SIG-M5 (cell line): ENCODE measurements at regions not wholly inside any gene's neighbourhood (a gene's known extent, or its start where the extent isn't known, plus 50 kb on each side); places are given as distances from the start of the nearest gene placed in this dataset.

ENCODE experiments used
- DNase-seq: peaks from one replicate; lab custom pipeline; 2025; lab: John Stamatoyannopoulos, UW

DNA sequence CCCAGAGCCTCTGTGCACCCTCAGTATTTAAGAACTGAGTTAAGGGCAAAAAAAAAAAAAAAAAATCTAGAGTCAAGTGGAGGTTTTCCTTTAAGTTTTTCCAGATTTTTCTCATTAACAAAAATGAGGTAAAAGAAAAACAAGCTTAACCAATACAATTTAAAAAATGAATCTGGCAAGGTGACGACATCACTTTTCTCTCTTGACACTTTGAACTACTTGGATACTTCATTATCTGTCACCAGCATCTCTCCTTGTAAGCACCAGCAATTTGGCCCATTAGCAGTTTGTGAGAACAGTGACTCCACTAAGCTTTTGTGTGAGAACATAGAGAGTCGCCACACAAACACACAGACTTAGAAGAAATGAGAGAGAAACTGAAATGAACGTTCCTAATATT is 345.7 kb upstream of the SLC30A5 start:
- DNase-seq, result no peak

DNA sequence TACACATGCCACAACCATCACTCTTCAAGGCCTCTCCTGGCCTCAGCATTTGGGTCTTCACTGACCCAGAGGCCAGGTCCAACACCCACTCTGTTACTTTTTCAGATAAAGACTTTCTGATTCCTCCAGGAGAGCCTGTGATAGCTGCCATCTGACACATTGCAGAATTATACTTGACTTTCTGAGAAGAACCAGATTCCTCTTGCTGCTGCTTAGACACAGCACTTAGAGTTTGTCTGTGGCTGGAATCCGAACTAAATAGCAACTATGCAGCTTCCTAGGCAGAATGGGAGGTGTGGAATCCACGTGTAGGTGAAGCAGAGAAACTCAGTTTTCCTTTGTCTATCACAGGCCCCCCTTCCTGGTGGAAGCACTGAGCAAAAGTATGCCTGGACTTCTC is 344.7 kb upstream of the SLC30A5 start:
- DNase-seq, result no peak

GRCh38 chr5:68749631-68750030 is 344.2 kb upstream of the SLC30A5 start:
- no peak for DNase-seq

- no peak for DNase-seq
Measured at GRCh38 chr5:68751661-68752060, 342.2 kb upstream of the SLC30A5 start.

- no peak for DNase-seq
Measured at GRCh38 chr5:68754536-68754935, 339.3 kb upstream of the SLC30A5 start.

DNA sequence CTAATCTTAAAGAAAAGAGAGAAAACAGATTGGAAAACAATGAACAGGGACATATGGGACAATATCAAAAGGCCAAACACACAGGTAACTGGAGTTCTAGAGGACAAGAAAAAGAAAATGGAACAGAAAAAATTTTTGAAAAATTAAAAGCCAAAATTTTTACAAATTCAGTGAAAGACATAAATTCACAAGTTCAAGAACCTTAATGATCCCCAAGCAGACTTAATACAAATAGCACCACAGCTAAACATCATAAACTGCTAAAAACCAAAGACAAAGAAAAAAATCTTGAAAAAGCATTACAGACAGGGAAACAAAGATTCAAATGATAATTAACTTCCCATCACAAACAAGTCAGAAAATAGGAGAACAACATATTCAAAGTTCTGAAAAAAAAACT is 338.5 kb upstream of the SLC30A5 start:
- no peak for DNase-seq

DNA sequence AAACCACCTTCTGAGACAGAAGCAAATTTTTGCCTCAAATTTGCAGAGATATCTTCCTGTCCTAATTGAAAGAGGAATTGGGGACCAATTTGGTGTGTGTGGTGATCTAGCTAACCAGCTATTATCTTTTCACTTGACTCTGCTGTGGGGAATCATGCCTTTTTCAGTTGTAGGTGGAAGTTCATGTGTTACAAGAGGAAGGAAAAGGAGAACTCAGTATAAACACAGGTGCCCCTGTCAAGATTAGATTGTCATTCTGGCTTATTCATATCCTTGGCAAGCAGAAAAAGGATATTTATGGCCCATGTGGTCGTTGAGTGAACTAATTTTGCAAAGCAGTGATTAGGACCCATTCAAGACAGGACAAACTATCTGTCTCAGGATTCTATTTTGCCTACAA is 336.8 kb upstream of the SLC30A5 start:
- no peak for DNase-seq

GRCh38 chr5:68757626-68758212 is 336.1 kb upstream of the SLC30A5 start:
- DNase-seq, result no peak

GRCh38 chr5:68759593-68759992 is 334.2 kb upstream of the SLC30A5 start:
- DNase-seq, result no peak

GRCh38 chr5:68762201-68762600 is 331.6 kb upstream of the SLC30A5 start:
- DNase-seq, result no peak

GRCh38 chr5:68766952-68767464 is 326.8 kb upstream of the SLC30A5 start:
- DNase-seq, result no peak

DNA sequence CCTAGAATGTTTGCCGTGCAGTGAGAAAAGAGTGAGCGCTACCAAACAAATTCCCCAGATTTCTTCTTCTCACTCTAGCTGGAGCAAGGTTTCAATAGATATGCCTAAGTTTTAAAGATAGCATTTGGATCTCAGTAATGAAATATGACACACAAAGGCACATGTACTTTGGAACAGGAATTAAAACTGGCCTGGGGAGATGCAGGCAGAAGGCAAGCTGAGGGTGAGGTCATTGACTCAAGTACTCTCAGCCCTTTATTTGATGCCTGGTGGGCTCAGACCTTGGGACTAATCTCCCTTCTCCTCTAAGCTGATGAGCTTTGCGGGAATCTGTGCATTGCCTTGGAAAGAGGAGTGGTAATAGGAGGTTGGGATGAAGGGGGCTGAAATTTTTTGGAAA is 323.3 kb upstream of the SLC30A5 start:
- DNase-seq, result no peak

GRCh38 chr5:68771221-68771620 is 322.6 kb upstream of the SLC30A5 start:
- DNase-seq, result no peak

DNA sequence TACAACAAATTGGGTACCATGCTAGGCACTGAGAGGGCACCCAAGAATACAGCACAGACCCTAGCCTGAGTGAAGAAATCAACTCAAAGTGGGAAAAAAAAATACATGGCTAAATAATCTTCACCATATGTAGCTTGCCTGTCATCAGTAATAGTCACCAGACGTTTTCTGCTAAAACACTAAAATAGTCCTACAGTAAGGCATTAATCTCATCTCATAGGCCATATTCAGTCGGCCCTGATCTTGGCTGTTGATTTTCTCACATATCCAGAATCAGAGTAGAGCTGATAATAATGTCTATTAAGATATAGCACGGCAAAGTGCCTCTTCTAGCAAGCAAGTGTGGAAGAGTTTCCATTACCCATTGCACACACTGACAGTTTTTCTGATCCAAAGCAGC is 322.1 kb upstream of the SLC30A5 start:
- no peak for DNase-seq

DNA sequence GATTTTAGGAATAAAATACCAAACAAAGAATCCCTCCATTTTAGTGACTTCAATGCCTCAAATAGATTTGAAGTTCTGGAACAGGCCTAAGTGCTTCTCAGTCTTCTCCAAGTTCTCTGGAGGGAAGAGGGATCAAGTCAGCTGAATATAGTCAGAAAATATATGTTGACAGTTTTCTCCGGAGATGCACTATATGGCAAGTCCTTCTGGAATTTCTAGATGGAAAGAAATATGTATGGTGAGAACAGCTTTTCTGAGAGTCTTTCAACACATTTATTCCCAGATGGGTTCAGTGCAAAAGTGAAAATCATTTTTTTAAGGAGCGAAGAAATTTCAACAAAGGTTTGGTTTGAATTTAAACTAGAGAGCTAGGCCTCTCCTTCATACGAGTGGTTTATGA is 317.4 kb upstream of the SLC30A5 start:
- no peak for DNase-seq

GRCh38 chr5:68777135-68777534 is 316.7 kb upstream of the SLC30A5 start:
- DNase-seq, result no peak

GRCh38 chr5:68778484-68778883 is 315.3 kb upstream of the SLC30A5 start:
- no peak for DNase-seq

DNA sequence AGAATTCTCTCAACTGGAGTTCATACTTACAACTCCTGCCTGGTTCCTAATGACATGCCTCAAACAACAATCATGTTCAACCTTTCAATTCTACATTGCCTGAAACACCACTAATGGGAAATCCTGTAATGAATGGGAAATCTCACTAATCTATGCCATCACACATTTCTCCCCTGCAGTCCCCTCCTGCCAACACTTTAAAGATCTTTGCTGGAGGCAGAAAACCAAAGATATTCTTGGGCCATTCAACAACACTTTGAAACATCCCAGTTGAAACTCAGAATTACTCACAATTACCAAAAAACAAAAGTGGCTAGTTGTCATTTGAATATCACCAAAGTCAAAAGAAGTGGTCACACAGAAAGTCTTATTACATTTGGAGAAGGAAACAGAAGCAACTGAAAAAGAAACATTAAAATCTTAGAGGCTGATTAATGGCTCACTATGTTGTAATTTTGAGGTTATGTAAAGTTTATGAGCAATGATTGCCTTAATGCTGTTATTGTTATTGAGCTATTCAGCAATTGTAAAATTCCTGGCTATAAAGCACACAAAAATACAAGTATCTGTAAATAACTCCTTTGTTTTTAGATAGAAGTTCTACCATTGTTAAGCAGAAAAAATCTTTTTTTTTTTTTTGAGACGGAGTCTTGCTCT is 313.4 kb upstream of the SLC30A5 start:
- no peak for DNase-seq

GRCh38 chr5:68793074-68793473 is 300.7 kb upstream of the SLC30A5 start:
- no peak for DNase-seq

GRCh38 chr5:68793993-68794392 is 299.8 kb upstream of the SLC30A5 start:
- DNase-seq, result no peak

GRCh38 chr5:68795190-68795589 is 298.6 kb upstream of the SLC30A5 start:
- no peak for DNase-seq

GRCh38 chr5:68798877-68799843 is 294.7 kb upstream of the SLC30A5 start:
- DNase-seq, result no peak

- DNase-seq, result no peak
Measured at GRCh38 chr5:68802430-68802829, 291.4 kb upstream of the SLC30A5 start.
